VCaP (cell line): ENCODE measurements at regions not wholly inside any gene's neighbourhood (a gene's known extent, or its start where the extent isn't known, plus 50 kb on each side); places are given as distances from the start of the nearest gene placed in this dataset.

Source experiments
- H3K27ac ChIP-seq: fragments of 450-650 bp; 2 replicates; pipeline ENCODE4 v1.5.1; 2017
- TF ChIP-seq, protein P1 (sequence below): fragments of 450-650 bp; conservative IDR thresholded peaks from 2 replicates; pipeline ENCODE4 v1.5.1; 2017; ENCODE audit warnings: mild to moderate bottlenecking, moderate library complexity

DNA sequence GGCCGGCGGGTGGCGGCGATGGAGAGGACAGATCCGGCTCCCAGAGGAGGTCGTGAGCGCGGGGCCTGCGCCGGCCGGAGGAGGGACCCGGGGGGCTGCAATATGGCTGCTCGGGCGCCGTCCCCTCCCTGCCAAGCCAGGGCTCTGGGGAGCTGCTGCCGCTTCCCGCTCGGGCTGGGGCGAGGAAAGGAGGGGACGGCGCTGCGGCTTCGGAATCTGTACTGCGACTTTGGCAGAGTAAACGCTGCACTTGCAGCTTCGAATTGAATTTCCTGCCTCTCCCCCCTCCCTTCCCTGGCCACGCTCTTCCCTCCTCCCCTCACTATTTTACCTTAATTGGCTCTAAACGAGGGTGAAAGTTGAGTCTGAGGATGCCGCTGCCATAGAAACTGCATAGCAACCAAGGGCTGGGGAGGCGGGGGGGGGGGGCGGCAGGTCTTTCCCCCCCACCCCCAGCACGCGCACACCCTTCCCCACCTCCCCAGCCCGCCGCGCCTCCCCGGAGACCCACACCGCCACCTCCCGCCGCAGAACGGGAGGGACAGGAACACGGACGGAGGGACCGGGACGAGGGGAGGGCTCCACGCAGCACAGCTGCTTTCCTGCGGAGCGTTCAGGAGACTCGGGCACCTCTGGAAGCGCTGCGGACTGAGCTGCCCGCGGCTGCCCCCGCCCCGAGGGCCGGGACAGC lies 93.9 kb downstream of the RNASET2 start:
- H3K27ac ChIP-seq: no peak overlapping the region
- TF ChIP-seq, protein P1, sequence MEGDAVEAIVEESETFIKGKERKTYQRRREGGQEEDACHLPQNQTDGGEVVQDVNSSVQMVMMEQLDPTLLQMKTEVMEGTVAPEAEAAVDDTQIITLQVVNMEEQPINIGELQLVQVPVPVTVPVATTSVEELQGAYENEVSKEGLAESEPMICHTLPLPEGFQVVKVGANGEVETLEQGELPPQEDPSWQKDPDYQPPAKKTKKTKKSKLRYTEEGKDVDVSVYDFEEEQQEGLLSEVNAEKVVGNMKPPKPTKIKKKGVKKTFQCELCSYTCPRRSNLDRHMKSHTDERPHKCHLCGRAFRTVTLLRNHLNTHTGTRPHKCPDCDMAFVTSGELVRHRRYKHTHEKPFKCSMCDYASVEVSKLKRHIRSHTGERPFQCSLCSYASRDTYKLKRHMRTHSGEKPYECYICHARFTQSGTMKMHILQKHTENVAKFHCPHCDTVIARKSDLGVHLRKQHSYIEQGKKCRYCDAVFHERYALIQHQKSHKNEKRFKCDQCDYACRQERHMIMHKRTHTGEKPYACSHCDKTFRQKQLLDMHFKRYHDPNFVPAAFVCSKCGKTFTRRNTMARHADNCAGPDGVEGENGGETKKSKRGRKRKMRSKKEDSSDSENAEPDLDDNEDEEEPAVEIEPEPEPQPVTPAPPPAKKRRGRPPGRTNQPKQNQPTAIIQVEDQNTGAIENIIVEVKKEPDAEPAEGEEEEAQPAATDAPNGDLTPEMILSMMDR: 0 out of 2 replicates have a peak, but pooled peaks have one; percentile 10

DNA sequence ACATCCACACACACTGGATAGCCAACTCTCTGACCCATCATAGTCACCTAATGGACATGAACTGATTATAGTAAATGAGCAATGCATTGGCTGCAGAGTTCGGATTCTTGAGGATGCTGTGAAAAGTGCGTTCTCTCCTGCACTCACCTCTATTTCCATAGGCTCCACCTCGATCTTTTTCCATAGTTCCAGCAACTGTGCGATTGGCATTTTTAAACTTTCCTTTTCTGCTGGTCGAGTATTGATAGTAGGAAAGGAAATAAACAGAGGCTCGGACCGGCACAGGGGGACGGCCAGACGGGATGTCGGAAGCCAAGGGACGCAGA lies 94.4 kb downstream of the RNASET2 start:
- TF ChIP-seq, protein P1: no peak
- H3K27ac ChIP-seq: no peak overlapping the region

DNA sequence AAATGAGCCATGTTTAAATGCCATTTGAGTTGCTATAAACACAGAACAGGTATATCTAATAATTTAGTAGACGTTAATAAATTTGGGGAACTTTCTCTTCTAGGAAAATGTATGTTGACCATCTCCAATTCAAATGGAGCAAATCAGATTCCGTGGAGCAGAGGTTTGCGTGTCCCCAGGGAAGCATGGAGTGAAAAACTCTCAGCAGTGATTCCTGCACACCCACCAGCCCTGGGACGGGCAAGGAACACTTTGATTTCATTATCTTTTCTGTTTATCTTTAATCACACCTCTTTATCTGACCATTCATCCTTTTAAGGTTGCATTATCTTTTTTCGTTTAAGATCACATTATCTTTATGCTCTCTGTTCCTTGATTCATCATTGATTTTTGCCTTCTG lies 95.0 kb downstream of the RNASET2 start:
- no peak overlapping the region for H3K27ac ChIP-seq
- TF ChIP-seq, protein P1: no peak

DNA sequence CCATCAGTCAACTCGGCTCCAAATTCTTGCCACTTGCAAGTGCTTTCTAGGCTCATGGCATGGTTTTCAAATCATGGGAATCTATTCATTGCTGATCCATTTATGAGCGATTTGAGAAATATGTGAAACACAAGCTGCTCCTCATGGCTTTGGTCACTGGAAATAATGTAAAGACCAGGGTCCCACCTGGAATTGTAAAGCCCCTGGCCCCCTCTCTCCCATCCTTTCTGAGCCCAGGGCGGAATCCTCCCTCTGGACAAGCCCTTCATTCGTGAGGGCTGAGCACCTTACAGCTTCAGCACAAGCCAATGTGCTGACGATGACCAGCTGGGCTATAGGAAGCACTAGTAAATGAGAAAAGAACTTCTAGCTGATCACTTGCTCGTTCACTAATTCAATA lies 96.0 kb downstream of the RNASET2 start:
- no peak overlapping the region for H3K27ac ChIP-seq
- TF ChIP-seq, protein P1: no peak

DNA sequence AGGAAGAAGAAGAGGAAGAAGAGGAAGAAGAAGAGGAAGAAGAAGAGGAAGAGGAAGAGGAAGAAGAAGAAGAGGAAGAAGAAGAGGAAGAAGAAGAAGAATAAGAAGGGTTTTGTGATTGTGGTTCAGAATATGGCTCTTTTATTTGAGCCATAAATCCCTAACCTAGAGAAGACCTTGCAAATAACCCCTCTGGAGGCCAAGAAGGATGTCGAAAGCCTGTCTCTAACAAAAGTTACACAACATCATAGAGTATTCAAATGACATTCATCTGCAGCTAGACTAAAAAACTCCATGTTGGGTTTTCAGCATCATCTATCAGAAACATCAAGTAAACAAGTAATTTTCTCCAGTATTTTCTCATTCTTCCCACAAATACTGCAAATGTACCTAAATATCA lies 100.9 kb downstream of the RNASET2 start:
- H3K27ac ChIP-seq: no peak overlapping the region
- TF ChIP-seq, protein P1: no peak

GRCh38 chr6:166853371-166854325 lies 102.7 kb downstream of the RNASET2 start:
- TF ChIP-seq, protein P1: no peak
- H3K27ac ChIP-seq: no peak overlapping the region

GRCh38 chr6:166852451-166852975 lies 103.8 kb downstream of the RNASET2 start:
- H3K27ac ChIP-seq: no peak overlapping the region
- TF ChIP-seq, protein P1: no peak
